GM19023 (cell line): ENCODE measurements at regions not wholly inside any gene's neighbourhood (a gene's known extent, or its start where the extent isn't known, plus 50 kb on each side); places are given as distances from the start of the nearest gene placed in this dataset.
"Not testable (repeated sequence)": the region's sequence is repeated elsewhere in the genome, so short reads cannot be mapped to it uniquely, and the experiment has no call there.

Experiments
- ATAC-seq: cut with Tn5 transposase; IDR thresholded peaks from one replicate; pipeline ENCODE4 v1.9.1; 2021; ENCODE audit warnings: mild to moderate bottlenecking, moderate library complexity; ENCODE audit not compliant: unreplicated experiment

DNA sequence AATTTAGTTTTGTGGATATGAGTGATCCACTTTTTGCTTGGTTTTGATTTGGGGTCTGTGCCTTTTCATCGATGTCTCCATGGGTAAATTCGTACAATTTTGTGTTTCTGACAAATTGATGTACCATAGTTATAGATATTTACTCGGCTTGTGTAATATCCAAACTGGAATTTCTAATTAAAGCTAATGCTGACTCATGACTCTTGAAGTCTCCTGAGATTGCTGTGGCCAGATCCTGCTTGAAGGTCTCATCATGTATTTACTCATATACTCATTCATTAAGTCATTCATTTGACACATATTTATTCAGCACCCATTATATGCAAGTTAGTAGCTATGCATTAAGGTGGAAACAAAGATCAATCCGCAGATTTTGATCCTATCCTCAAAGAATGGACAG, 423.2 kb downstream of the RWDD3 start:
- ATAC-seq: no peak

DNA sequence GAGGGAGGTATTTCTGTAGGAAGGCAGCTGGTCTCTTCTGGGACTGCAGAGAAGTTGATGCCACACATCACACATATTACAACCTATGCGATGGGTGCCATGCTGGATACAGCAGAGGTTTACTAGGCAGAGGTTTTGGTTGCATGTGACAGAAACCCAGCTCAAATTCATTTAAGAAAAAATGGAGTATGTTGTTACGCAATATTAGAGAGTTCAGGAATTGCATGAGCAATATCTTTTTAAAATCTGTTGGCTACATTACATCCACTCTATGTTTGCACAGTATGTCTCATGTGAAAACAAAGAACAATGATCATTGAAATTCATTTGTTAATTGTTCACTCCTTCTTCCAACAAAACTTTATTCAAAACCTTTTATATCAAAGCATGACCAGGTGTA, 425.2 kb downstream of the RWDD3 start:
- no peak for ATAC-seq

DNA sequence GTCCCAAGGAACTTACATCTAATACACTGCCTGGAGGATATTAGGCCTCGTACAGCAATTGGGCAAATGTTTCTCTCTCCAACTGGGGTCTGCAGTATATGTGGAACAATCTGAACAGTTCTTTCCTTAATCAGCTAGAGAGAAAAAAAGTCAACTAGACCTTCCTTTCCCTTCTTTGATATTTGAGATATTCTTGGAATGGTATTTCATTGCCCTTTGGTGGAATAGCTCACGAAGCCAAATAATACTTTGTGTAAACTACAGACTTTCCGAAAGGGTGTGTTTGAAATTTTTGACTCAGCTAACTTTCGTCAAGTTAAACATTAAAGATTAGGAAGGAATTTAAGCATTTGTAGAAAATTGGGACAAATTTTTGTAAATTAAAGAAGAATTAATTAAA, 425.6 kb downstream of the RWDD3 start:
- no peak for ATAC-seq

DNA sequence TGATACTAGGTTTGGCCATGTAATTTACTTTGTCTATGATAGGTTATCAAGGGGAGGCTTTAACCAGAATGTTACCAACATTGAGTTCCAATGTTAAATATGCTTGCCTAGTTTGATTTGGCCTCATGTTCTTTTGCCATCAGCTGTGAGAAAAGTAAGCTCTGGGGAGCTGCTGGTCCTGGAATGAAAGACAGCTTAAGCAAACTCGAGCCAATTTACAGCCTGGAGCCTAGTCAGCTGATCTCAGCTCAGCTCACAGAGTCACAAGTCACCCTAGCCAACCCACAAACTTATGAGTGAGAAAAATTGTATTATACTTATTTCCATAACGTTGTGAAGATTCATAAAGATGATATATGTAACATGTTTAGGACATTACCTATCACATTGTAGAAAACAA, 426.7 kb downstream of the RWDD3 start:
- no peak for ATAC-seq

DNA sequence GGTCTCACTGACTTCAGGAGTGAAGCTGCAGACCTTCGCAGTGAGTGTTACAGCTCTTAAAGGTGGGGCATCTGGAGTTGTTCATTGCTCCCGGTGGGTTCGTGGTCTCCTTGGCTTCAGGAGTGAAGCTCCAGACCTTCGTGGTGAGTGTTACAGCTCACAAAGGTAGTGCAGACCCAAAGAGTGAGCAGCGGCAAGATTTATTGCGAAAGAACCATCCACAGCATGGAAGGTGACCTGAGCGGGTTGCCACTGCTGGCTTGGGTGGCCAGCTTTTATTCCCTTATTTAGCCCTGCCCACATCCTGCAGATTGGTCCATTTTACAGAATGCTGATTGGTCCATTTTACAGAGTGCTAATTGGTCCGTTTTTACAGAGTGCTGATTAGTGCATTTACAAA, 429.5 kb downstream of the RWDD3 start:
- ATAC-seq: not testable (repeated sequence)

GRCh38 chr1:95668165-95668564, 434.2 kb downstream of the RWDD3 start:
- ATAC-seq: no peak

GRCh38 chr1:95669638-95670037, 435.6 kb downstream of the RWDD3 start:
- ATAC-seq: not testable (repeated sequence)

- no peak for ATAC-seq
These were observed 437.1 kb downstream of the RWDD3 start for GRCh38 chr1:95671098-95671497.

DNA sequence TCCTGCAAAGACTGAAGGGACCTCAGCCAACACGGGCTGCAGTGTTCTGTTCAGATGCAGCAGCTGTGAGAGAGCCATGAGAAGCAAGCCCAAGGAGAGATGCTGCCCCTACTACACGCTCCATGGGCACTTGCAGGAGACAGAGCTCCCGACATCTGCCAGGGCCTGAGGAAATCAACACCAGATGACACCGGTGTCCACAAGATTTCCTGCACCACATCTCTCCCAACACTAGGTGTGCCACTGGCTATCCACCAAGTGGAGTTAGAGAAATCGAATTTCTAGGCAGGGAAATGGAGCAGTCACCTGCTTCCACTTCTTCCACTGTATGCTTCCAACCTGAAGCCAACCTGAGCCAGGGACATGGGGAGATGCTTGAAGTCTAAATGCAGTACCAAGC, 445.3 kb downstream of the RWDD3 start:
- ATAC-seq: no peak

DNA sequence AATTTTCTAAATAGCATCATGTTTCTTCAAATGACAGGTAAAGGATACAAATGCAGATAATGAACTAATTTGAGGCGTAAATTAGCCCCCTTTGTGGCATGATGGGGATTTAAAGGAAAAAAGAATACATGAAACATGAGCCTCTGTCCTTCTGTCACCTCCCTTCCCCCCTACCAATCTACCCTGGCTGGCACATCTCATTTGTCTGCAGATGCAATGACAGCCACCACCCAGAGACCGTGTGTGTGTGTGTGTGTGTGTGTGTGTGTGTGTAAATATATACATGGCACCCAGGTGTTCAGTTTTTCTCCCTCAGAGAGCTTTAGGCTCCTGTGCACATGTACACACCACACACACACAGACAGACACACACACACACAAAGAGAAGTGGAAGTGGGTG, 451.1 kb downstream of the RWDD3 start:
- no peak for ATAC-seq

- no peak for ATAC-seq
These were observed 452.2 kb downstream of the RWDD3 start for GRCh38 chr1:95686217-95686616.

DNA sequence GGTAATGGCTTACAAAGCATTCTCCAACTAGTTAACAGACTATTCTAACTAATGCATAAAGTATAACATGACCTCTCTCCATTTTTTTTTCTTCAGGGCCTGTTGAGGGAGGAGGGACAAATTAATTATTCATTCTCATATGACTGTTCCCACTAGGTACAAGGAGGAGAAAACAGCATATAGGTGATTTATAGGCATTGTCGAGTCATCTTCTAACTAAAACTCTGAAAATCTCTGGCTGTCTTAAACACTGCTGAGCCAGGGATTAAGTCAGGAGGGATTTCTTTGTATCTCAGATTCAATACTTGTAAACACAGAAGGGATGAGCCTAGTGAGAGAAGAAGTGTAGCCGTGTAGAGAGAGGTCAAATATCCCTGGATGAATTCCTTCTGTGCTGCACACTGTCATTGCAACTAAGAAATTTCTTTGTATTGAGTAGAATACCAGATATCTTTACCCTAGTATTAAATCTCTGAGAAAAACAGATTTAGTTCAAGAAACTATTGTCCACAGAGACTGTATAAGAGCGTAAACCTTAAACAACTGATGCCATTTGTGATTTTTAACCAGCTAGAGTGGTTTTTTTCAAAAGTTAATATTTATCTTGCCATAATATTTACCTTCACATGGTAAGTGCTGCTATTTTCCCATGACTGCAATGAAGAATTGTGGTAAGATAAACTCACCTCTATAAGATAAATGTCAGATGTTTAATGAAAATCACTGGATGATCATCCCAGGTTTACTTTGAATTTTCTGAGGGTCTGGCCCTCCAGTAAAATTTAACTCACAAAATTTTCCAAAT, 465.3 kb downstream of the RWDD3 start:
- no peak for ATAC-seq

GRCh38 chr1:95701450-95702173, 467.6 kb downstream of the RWDD3 start:
- no peak for ATAC-seq

DNA sequence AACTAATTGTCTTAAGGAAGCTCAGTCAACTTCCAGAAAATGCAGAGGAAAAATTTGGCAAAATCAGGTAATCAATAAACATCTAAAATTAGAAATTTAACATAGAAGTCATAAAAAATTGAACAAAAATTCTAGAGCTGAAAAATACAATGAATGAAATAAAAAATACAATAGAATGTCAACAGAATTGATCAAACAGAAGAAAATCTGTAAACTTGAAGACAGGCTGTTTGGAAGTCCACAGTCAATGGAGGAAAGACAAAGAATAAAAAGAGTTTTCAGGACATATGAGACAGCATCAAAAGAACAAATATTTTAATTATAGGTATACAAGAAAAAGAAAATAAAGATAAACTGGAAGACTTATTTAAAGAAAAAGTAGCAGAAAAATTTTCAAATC, 469.0 kb downstream of the RWDD3 start:
- no peak for ATAC-seq

- no peak for ATAC-seq
These were observed 482.1 kb downstream of the RWDD3 start for GRCh38 chr1:95716097-95716496.

- ATAC-seq: no peak
These were observed 482.5 kb downstream of the RWDD3 start for GRCh38 chr1:95716550-95716949.

DNA sequence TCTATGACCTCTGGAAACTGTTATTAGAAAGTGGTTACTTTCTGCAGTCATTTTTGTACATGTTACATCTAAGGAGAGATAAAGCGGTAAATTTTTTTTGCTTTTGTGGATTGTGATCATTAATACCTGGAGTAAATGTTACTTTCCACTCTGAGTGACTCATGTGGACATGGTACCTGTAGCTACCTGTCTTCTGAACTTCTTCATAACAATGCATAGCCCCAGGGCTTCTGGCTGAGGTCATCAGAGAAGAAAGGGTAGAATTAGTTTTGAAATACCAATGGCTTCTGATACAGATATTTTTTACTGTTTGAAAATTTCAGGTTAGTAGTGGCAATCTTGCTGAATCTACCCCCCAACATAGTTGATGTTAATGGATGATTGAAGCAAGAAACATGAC, 489.3 kb downstream of the RWDD3 start:
- no peak for ATAC-seq

- no peak for ATAC-seq
These were observed 494.8 kb downstream of the RWDD3 start for GRCh38 chr1:95728841-95729240.

DNA sequence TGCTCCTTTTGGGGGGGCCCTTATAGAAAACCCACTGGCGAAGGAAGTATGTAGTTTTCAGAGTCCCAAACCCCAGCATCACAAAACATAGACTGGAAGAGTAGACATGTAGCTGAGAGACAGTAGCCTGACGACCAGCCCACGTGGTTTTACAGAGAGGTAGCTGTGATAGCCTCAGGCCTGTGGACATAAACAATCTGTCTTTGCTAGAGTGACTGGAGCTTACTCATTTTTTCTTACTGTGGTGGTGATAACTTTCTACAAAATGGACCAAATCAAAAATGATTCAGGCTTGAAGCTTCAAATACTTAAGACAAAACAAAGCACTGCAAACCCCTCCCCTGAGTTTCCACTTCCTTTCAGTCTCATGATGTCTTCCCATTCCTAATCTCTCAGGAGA, 497.0 kb downstream of the RWDD3 start:
- no peak for ATAC-seq

DNA sequence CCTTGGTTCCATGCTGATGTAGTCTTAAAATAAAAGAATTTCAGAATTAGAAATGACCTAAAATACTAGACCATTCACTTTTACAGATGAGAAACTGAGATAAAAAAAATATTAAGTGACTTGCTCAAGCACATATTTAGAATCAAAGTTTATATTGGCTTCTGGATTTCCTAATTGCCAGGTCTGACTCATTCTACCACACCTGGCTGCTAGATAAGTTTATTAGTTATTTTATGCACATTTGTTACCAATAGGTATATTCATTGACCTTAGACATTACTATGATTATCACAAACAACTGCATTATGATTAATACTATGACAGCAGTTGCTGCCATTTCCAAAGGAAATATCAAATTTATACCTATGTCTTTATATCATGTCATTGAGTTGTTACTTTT, 497.5 kb downstream of the RWDD3 start:
- ATAC-seq: no peak

GRCh38 chr1:95733031-95733430, 499.0 kb downstream of the RWDD3 start:
- ATAC-seq: no peak

DNA sequence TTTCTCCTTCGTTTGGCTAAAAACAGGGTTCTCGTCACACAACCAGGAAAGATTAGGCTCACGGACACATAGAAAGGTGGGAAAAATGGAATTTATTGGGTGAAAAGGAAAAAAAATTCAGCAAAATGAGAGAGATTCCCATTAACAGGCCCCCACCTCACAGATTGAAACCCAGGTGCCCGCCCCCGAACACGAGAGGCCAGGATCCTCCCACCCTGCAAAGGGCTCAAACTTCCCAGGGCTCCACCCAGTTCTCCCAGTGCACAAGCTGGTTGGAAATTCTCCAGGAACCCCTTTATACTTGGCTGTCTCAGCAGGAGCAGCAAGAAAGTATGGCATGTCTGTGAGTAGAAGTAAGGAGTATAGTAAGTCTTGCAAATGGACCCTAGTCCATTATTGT, 499.7 kb downstream of the RWDD3 start:
- no peak for ATAC-seq
